ES-I3 (cell line): ENCODE measurements at regions not wholly inside any gene's neighbourhood (a gene's known extent, or its start where the extent isn't known, plus 50 kb on each side); places are given as distances from the start of the nearest gene placed in this dataset.

Experiments
- H3K36me3 ChIP-seq: 2 replicates; pipeline ENCODE4 v1.6.1; 2013; ENCODE audit warnings: mild to moderate bottlenecking, low read length, control low read depth, moderate library complexity; ENCODE audit not compliant: insufficient read depth
- H3K4me1 ChIP-seq: 2 replicates; pipeline ENCODE4 v1.6.1; 2013; ENCODE audit warnings: mild to moderate bottlenecking, control low read depth, low read length; ENCODE audit not compliant: insufficient read depth
- H3K9ac ChIP-seq: 2 replicates; pipeline ENCODE4 v1.6.1; 2013; ENCODE audit warnings: low read depth, mild to moderate bottlenecking, low read length, moderate library complexity
- H3K9me3 ChIP-seq: 2 replicates; pipeline ENCODE4 v1.6.1; 2013; ENCODE audit warnings: mild to moderate bottlenecking, low read length, moderate library complexity; ENCODE audit not compliant: control insufficient read depth, insufficient read depth

DNA sequence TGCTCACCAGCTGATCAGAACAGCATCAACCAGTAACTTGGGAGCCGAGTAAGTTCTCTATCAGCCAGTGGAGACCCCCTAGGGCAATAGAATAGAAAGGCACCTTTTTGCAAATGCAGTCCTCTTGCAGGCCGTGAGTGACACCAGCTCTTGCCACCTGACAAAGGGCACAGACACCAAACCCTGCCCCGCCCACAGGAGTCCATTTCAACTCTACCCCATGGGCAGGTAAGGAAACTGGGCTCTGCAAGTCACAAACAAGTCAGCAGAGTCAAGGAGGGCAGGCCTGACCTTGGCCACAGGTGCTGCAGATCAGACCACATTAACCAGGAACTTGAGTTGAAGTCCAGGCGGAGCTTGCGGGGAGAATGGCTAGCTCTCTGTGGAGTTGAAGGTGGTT is 77.4 kb upstream of the SPATA13 start:
- 0 out of 2 replicates have a peak, but pooled peaks cover 4% of the 10 kb centered on the region for H3K4me1 ChIP-seq
- no peak overlapping the region for H3K9ac ChIP-seq
- H3K36me3 ChIP-seq: no peaks in the 10 kb centered on the region
- no peaks in the 10 kb centered on the region for H3K9me3 ChIP-seq

DNA sequence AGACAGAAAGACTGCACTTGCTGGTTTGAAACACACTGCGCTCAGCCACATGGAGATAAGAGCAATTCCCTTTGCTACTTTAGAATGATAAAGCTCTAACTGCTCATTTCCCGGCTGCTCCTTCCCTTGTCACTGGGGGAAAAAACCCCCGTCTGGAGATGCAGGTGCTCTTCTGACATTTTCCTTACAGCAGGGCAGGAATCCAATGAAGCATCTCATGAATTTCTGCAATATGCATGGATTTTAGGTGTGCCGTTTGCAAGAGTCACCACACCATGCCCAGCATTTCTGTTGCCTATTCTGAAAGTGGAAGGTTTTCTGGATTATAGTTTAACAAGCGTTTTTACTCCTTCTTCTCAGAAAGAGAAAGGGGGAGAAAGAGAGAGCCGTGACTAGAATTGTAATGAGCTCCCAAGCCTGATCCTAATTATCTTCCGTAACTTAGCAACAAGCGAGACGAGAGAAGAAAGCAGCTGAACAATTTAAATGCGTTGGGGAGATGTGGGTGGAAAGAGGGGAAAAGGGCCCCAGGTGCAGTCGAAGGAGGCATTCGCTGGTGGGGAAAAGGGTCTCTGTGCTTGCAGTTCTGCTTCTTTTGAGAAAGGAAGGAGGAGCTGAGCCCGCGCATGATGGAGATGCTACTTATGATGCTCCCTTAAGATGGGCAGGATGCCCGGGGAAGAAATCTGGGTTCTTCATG is 76.6 kb upstream of the SPATA13 start:
- no peaks in the 10 kb centered on the region for H3K36me3 ChIP-seq
- H3K4me1 ChIP-seq: 0 out of 2 replicates have a peak, but pooled peaks cover 4% of the 10 kb centered on the region
- no peaks in the 10 kb centered on the region for H3K9me3 ChIP-seq

DNA sequence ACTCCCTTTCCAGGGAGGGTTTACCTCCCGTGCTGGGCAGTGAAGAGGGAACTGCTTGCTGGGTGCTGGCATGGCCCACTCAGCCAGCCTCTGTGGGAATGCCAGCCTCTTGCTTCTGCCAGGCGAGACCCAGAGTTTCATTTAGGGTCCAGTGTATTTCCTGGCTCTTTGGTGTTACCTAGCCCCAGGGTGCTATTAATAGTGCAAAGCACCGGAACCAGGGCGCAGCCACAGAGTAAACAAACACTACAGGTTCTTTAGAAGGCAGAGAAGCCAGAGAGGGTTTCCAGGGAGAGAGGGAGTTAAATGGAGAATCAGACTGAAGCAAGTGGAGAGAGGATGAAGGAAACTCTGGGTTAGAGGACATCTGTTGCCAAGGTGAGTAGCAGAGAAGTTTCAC is 74.9 kb upstream of the SPATA13 start:
- Histone ChIP-seq H3K4me1 (0 out of 2 replicates have a peak, but pooled peaks cover 4% of the 10 kb centered on the region), H3K9ac (no peak overlapping the region), H3K36me3 (no peaks in the 10 kb centered on the region), H3K9me3 (no peaks in the 10 kb centered on the region)

More for the DNA sequence above, 76.6 kb upstream of the SPATA13 start:
- no peak overlapping the region for H3K9ac ChIP-seq

DNA sequence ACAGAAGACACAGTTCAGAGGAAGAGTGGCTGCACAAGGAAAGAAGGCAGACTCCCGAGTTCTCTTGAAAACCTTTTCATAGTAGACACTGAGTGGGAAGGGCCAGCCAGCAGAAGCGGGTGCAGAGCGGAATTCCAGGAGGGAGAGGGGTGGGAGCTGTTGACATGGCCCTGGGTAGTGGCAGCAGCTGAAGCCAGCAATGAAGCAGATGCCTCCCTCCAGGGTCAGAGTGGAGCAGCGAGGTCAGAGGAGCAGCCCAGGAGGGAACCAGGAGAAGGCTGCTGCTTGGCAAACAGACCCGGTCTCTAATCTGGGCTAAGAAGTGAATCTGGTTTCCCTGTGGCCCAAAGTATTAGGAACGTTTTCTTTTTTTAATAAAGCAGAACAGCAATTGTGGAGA is 73.9 kb upstream of the SPATA13 start:
- Histone ChIP-seq H3K36me3 (no peaks in the 10 kb centered on the region), H3K9ac (no peak overlapping the region), H3K4me1 (0 out of 2 replicates have a peak, but pooled peaks cover 4% of the 10 kb centered on the region), H3K9me3 (no peaks in the 10 kb centered on the region)

DNA sequence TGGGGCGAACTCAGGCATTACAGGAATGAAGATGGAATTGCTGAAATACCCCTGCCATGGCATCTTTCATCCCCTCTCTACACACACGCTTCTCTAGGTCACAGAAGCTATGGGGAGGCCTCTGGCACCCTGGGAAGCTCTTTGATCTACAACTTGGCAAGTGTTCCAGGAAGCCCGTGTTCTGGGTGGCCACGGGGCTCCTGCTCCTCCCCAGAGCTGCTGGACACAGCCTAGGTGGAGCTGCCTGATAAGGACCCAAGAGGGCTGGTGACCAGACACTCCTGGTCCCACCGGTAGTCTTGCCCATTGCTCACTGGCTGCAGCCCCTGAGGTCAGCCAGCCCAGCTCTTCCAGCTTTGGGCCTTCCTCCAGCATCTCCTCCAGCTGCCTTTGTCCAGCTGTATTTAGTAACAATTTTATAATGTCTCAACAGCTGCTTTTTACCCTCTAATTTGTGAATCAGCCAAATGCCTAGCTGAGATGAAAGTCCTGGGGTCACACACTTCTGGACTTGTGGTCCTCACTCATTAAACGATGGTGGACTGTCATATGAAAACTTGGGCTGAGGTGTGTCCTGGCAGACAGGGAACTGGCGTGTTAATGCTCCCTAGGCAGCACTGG is 72.8 kb upstream of the SPATA13 start:
- Histone ChIP-seq H3K9ac (no peak overlapping the region), H3K4me1 (0 out of 2 replicates have a peak, but pooled peaks cover 4% of the 10 kb centered on the region), H3K9me3 (no peaks in the 10 kb centered on the region), H3K36me3 (no peaks in the 10 kb centered on the region)

DNA sequence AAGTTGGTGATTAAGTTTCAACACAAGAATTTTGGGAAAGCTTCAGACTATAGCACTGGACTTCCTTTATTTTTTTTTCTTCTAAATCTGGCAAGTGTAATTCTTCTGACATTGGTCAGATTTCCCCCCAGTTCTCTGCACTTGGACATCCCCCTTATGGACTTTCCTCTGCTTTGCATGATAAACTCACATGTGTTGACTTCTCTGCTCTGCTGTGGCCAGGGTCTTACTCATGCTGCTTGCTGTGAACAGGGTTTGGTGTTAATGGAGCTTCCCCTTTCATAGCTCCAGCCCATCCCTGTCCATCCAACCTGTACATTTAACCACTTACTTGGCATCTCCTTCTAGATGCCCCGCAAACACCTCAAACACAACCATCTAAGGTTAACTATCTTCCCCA is 70.5 kb upstream of the SPATA13 start:
- no peaks in the 10 kb centered on the region for H3K9me3 ChIP-seq
- no peak overlapping the region for H3K9ac ChIP-seq
- H3K36me3 ChIP-seq: no peaks in the 10 kb centered on the region
- peaks cover 3% of the 10 kb centered on the region; the same call in 1 of the 2 replicates for H3K4me1 ChIP-seq

DNA sequence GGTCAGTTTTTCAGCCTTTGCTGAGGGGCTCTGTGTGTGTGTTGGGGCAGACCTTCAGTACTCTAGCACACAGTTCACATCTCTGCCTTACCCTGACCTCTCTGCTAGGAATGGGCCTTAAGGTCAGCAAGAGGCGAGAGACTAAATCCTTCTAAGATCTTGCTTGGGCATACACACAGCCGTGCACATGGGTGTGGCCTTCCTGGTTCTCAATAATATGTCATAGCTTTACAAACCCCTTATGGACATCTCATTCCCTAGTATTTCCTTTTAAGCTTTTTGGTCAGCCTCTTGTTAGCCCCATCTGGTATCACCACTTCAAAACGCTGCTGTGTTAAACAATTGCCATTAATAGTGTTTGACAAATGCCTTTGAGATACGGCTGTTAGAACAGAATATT is 69.4 kb upstream of the SPATA13 start:
- peaks cover 3% of the 10 kb centered on the region; the same call in 1 of the 2 replicates for H3K4me1 ChIP-seq
- no peaks in the 10 kb centered on the region for H3K36me3 ChIP-seq
- H3K9me3 ChIP-seq: no peaks in the 10 kb centered on the region
- no peak overlapping the region for H3K9ac ChIP-seq

DNA sequence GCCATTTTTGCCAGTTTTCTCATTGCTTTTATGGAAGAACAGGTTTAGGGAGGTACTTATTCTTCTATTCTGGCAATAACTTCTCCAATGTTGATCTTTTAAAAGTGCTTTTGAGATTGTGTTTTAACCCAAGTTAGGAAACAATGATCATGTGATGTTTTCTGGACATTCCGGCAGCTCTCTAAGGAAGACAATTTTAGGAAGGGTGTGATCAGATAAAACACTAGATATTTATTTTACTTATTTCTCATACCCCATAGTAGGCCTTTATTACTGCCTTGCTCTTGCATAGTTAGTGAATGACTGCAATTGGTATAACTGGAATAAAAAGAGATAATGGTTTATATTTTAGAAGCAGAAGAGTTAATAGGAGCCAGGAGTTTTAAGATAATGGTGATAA is 68.4 kb upstream of the SPATA13 start:
- Histone ChIP-seq H3K36me3 (no peaks in the 10 kb centered on the region), H3K9ac (no peak overlapping the region), H3K9me3 (no peaks in the 10 kb centered on the region), H3K4me1 (peaks cover 3% of the 10 kb centered on the region)

DNA sequence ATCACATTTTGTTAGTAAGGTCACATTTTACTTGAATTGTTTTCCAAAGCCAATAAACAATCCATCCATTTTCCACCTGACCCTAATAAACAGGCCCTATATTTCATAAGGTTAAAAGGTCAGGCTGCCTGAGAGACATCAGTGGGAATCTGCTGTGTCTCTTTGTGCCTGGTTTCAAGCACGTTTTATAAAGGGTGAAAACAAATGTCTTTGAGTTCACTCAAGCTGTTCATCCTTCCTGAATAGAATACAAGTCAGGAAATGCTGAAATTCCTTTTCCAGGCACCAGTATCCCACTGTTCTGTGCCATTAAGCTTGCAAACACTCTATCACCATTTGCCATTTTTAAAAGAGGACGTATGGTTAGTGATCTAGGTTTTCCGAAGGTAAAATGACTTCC is 67.5 kb upstream of the SPATA13 start:
- peaks cover 3% of the 10 kb centered on the region for H3K4me1 ChIP-seq
- no peaks in the 10 kb centered on the region for H3K36me3 ChIP-seq
- no peaks in the 10 kb centered on the region for H3K9me3 ChIP-seq
- H3K9ac ChIP-seq: no peak overlapping the region

DNA sequence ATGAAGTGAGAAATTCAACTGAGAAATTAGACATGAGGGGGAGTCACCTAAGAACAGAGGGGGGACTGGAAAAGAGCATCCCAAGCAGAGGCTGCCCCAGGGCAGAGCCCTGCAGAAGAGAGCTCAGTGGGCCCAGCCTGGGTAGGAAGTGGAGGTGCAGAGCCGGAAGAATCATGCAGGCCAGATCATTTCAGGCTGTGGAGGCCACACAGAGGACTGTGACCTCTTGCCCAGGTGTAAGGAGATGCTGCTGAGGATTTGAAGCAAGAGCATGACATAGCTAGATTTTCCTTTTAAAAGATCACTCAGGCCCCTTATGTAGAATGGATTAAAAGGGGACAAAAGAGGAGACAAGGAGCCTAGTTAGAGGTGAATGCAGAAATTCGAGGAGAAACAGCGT is 63.9 kb upstream of the SPATA13 start:
- no peak overlapping the region for H3K9ac ChIP-seq
- no peaks in the 10 kb centered on the region for H3K36me3 ChIP-seq
- H3K9me3 ChIP-seq: no peaks in the 10 kb centered on the region
- peaks cover 3% of the 10 kb centered on the region for H3K4me1 ChIP-seq

DNA sequence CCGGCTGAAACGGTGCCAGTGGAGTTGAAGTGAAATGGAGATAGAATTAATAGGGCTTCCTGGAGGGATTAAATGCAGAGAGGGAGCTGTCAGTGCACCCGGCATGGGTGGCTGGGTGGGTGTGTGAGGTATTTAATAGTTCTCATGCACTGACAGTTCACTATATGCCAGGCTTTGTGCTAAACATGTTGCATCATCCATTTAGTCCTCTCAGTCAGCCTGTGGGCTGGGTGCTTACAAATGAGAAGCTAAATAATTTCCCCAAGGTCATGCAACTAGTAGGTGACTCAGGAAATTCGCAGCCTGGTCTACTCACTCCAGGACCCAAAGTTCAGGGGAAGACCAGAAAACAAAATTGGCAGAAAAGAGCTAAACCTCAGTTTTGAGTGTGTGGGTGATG is 63.5 kb upstream of the SPATA13 start:
- Histone ChIP-seq H3K4me1 (peaks cover 3% of the 10 kb centered on the region), H3K36me3 (no peaks in the 10 kb centered on the region), H3K9ac (no peak overlapping the region), H3K9me3 (no peaks in the 10 kb centered on the region)

DNA sequence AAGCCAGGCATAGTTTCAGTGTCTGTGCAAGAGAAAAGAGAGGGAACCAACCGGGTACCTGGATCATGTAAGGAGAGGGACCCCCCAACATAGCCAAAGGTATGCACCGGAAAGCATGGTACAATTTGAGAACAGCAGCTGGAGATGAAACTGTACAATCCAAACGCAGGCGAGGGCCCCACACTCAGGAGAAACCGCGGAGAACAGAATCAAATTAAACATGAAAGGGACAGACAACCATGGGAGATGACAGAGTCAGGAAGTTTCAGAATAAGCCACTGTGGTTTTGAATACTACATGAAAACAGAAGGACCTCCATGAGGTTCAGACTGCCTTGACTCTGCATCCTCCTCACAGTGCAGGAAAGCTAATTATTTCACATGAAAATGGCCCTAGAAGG is 62.9 kb upstream of the SPATA13 start:
- H3K36me3 ChIP-seq: no peaks in the 10 kb centered on the region
- no peaks in the 10 kb centered on the region for H3K9me3 ChIP-seq
- H3K4me1 ChIP-seq: peaks cover 3% of the 10 kb centered on the region
- H3K9ac ChIP-seq: no peak overlapping the region

DNA sequence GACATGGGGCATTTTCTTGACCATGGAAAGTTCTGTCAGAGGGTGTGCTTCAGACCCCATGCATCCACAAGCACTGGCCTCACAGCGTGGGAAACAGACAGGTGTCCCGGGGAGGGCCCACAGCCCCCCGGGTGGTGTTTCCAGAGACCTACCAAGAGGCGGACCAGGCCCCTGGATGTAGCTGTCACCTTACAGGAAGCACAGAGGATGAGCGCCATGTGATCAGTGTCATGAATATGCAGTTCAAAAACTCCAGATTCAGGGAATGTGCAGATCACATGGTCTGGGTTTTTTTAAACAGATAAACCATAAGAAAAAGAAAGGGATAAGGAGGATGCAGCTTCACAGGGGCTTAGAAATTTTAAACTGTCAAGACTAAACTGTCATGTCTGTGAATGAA is 61.0 kb upstream of the SPATA13 start:
- no peaks in the 10 kb centered on the region for H3K36me3 ChIP-seq

DNA sequence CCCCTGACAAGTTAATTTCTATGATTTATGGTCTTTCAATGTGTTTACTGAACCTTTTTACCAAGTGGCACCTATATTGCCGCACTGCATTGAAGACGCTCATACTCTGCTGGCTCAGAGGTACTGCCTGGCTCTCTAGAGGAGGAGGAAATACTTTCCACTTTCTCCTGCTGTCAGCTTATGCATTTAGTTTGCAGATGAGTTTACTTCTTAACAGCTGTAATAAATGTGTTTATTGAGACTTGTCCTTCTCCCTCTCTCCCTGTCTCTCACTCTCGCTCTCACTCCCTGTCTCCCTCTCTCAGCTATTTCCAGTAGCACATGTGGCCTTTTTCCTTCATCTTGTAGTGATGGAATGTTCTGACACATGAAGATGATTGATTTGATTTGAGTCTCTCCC is 60.3 kb upstream of the SPATA13 start:
- Histone ChIP-seq H3K9ac (no peak overlapping the region), H3K4me1 (no peaks in the 10 kb centered on the region; the same call in 1 of the 2 replicates), H3K36me3 (no peaks in the 10 kb centered on the region), H3K9me3 (no peaks in the 10 kb centered on the region)

More for the DNA sequence above, 61.0 kb upstream of the SPATA13 start:
- Histone ChIP-seq H3K4me1 (no peaks in the 10 kb centered on the region; the same call in 1 of the 2 replicates), H3K9ac (no peak overlapping the region), H3K9me3 (no peaks in the 10 kb centered on the region)

DNA sequence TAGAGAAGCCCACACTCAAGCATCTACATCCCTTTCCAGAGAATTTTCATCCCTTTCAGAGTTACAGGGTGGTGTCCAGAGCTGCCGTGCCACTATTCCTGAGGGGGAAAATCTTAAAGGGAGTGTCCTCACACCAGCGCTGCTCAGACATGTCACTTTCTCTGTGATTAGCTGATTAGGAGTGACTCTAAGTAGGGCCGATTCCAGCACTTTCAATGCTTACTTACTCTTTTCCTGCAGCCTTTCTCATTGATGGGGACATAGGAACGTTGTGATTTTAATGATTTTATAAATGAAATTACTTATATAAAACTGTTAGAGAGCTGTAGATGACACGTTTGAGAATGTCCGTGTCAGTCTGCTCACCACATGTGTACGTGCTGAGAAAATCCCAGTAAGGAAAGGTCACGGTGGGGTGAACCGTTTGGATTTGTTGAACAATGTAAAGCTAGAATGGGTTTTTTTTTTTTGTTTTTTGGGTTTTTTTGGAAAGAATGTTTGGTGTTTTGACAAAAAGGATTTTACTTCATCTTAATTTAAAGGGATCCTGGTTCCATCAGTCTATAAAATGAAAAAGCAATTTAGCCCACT is 56.6 kb upstream of the SPATA13 start:
- Histone ChIP-seq H3K36me3 (no peaks in the 10 kb centered on the region), H3K9me3 (no peaks in the 10 kb centered on the region), H3K4me1 (peaks cover 7% of the 10 kb centered on the region), H3K9ac (no peak overlapping the region)
